Activated T-cell treated with anti-CD3 and anti-CD28 coated beads, Interleukin-2, amount 50 U/mL, for 1 hour (primary cell): ENCODE measurements at regions not wholly inside any gene's neighbourhood (a gene's known extent, or its start where the extent isn't known, plus 50 kb on each side); places are given as distances from the start of the nearest gene placed in this dataset.
"Not testable (repeated sequence)": the region's sequence is repeated elsewhere in the genome, so short reads cannot be mapped to it uniquely, and the experiment has no call there.

Source experiments
- DNase-seq: peaks from one replicate; pipeline ENCODE4 v3.0.0-alpha.2; 2020

GRCh38 chr9:720239-720881 is 121.1 kb upstream of the DMRT1 start:
- no peak for DNase-seq

- no peak for DNase-seq
Measured at GRCh38 chr9:722388-722980, 119.0 kb upstream of the DMRT1 start.

DNA sequence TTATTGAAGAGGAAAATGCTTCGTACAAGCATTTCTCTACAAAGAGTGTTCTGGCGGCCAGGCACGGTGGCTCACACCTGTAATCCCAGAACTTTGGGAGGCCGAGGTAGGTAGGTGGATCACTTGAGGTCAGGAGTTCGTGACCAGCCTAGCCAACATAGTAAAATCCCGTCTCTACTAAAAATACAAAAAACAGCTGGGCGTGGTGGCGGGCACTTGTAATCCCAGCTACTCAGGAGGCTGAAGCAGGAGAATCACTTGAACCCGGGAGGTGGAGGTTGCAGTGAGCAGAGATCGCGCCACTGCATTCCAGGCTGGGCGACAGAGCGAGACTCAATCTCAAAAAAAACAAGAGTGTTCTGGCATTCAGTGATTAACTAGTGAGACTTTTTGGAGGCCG is 117.0 kb upstream of the DMRT1 start:
- DNase-seq = not testable (repeated sequence)

GRCh38 chr9:726005-726404 is 115.5 kb upstream of the DMRT1 start:
- DNase-seq = no peak

- DNase-seq = no peak
Measured at GRCh38 chr9:727767-728166, 113.7 kb upstream of the DMRT1 start.

GRCh38 chr9:728535-728934 is 113.0 kb upstream of the DMRT1 start:
- DNase-seq = no peak

DNA sequence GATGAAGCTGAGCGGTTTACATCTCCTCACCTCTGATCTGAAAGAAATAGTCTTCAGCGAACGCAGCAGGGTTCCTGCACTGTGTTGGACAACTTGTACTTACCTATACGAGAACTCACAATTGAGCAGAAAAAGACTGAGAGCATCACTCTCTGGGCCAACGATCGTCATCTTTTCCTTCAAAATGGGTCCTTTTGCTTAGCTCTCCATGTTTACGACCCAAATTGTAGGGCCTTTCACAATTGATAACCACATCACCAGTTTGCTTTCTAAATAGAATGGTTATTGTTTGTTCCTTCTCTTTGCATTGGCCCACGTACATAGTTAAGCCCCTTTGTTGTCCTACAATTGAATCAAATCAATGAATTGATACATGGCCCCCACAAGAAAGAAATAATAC is 110.0 kb upstream of the DMRT1 start:
- no peak for DNase-seq

GRCh38 chr9:734831-735511 is 106.5 kb upstream of the DMRT1 start:
- DNase-seq = no peak

DNA sequence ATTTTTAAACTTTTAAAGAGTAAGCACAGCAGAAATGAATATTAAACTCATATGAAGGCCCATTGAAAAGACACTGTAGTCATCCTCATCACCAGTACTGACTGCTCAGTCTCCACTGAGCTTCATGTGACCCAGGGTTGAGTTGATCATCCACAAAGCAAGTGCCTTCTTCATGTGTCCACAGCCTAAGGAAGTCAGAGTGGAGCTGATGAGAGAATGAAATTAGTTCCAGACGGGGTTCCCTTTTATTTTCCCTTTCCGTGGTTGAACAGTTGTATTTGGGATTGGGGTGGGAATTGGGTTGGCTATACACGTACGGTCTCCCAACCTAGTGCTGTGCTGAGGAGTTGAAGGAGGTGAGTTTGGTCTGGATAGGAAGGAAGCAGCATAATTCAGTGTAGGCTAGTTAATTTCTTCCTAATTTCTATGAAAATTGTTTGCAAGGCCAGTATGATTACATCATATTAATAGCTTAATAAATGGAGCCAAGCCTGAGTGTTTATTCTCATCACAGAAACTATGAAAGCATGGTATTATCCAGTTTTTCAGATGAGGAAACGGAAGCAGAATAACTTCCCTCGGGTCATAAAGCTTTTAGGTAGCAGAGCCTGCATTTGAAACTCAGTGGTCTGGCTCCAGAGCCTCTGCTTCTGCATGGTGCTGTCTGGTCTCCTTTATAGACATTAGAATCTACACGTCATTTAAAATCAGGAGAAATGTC is 103.9 kb upstream of the DMRT1 start:
- no peak for DNase-seq

- no peak for DNase-seq
Measured at GRCh38 chr9:738209-738915, 103.1 kb upstream of the DMRT1 start.

DNA sequence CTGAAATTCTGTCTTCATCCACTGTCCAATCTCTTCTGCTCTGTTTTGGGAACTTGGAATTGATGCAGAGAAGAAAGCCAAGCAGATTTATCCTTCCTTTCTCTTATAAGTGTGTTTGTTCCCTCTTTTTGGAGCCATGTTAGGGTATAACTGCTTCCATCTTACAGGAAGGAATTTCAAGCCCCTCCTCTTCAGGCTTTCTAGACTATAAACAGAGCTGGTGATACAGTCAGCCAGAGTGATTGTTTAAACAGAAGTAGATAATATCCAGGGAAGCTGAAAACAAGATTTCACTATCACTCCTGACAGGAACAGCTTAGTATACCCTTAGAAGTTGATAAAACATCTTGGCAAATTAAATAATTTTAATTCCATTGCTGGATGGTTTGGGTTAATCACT is 102.1 kb upstream of the DMRT1 start:
- no peak for DNase-seq

- DNase-seq = no peak
Measured at GRCh38 chr9:740221-740620, 101.3 kb upstream of the DMRT1 start.

DNA sequence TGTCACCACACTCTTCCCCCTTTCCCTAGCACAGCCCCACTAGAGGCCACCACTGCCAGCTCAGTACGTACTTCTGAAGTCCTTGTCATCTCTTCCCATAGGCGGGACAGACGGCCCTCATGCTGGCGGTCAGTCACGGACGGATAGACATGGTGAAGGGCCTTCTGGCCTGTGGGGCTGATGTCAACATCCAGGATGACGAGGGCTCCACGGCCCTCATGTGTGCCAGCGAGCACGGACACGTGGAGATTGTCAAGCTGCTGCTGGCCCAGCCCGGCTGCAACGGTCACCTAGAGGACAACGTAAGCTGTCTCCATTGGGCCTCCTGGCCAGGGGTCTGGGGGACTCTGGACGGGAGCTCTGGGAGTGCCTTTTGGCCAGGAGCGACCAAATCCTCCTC is 99.4 kb upstream of the DMRT1 start:
- no peak for DNase-seq

DNA sequence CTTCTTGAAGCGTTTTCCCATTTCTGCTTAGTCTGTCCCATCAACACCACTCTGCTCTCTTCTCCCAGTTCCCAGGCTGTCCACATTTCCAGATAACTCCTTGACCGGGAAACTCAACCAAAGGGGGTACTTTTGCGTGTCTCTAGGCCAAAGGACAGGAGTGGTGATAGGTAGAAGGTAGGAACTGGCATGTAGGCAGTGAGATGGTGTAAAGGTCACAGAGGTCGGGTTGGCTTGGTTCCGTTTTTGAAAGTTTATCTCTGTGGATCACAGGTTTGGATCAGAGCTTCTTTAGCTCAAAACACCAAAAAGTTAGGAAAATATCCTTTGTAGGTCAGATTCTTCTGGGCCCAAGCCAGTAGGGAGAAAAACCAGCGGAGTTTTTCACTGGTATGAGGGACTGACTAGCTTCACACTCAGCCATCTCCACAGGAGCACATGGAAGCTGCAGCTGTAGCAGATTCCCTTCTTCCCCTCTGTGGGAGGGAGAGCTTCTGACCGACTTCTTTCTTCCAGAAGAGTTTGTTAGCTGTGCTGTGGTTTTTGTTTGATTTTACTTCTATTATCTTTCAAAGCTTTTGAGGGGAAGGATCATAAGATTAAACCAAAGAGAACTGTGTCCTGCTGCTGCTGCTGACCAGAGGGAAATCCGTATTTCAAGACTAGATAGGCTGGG is 98.4 kb upstream of the DMRT1 start:
- no peak for DNase-seq

GRCh38 chr9:744046-744712 is 97.3 kb upstream of the DMRT1 start:
- DNase-seq = no peak

- DNase-seq = no peak
Measured at GRCh38 chr9:744790-745484, 96.6 kb upstream of the DMRT1 start.

DNA sequence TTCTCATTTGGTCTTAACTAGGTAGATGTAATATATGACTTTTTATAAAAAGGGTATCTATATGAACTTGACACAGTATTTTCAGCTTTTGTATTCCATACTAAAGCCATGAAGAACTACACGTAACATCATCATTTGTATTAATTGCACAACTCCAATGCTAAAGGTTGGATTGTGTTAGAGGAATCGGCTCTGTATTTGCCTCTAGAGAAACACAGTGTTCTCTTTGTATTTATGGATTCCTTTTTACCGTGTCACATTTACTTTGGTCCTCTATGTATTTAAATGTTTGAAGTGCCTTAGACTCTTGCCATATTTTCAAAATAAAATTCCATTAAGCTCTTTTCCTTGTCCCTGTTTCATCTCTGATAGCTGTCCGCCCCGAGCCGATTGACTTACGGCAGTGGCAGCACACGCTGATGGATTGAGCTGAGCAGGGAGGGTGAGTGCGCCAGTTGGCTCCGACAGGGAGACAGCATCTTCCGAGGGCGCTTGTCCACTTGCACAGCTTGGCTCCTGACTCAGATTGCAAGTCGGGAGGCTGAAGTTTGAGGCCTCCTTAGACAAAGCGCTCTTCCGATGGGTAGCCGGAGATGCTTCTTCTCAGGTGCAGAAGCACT is 95.6 kb upstream of the DMRT1 start:
- no peak for DNase-seq

DNA sequence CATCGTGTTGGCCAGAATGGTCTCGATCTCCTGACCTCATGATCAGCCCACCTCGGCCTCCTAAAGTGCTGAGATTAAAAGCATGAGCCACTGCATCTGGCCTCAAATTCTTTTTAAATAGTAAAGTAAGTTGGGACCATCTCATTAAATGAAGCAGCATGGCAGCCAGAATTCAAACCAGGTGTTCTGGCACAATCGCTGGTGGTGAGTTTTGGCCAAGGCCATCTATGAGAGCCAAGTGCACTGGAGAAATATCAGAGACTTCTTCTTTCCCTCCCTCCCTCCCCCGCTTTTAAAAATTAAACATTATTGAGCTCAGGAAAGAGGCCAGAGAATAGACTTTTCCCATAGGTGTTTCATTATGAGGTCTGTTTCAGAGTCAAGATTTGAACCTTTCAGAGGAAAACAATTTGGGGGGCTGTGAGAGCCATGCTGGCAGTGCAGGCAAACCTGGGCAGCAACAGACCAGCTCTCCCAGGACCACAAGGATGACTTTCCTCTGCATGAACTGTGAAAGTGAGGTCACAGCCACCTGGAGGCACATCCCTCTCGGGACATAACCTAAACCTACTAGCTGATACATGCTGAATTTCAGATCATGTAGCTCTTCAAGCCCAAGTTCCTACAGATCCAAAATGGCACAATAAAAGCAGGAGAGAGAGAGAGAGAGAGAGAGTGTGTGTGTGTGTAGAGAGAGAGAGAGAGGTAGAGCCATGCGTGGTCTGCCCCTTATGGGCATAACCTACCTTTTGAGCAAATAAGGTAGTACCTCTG is 94.6 kb upstream of the DMRT1 start:
- no peak for DNase-seq

- no peak for DNase-seq
Measured at GRCh38 chr9:747567-747966, 93.9 kb upstream of the DMRT1 start.

DNA sequence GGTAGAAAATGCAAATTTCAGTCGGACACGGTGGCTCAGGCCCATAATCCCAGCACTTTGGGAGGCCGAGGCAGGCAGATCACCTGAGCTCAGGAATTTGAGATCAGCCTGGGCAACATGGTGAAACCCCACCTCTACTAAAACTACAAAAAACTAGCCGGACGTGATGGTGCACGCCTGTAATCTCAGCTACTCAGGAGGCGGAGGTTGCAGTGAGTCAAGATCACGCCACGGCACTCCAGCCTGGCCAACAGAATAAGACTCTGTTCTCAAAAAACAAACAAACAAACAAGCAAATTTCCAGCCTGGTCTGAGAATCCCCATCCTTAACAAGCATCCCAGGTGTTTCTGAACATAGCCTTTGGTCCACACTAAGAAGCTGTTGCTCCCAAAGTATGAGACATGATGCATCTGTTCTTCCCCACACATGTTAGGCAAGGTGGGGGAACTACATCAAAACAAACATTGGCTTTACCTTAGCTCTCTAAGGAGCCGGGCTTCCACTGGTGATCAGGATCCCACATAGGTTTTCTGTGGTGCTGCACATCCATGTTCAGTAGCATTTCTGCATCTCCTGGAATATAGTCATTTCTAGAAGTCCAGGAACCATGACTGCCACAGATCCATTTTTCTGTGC is 92.5 kb upstream of the DMRT1 start:
- no peak for DNase-seq
